CD14-positive monocyte (primary cell): ENCODE measurements at regions not wholly inside any gene's neighbourhood (a gene's known extent, or its start where the extent isn't known, plus 50 kb on each side); places are given as distances from the start of the nearest gene placed in this dataset.

ENCODE experiments used
- DNase-seq, 3 donors: peaks; one replicate each; pipeline ENCODE4 v3.0.0-alpha.2; 2011 to 2022
- H2AFZ ChIP-seq: 2 replicates; pipeline ENCODE4 v1.6.0; 2012; ENCODE audit warnings: mild to moderate bottlenecking, low read depth, low read length, inconsistent platforms; ENCODE audit not compliant: insufficient read depth, poor library complexity, severe bottlenecking
- H3K27ac ChIP-seq, 2 donors: 1 replicate in 1 of 2; 2 replicates in 1 of 2; pipeline ENCODE4 v1.5.1; 2012 to 2013; ENCODE audit warnings: low read length in 2 of 2, control low read depth in 1 of 2, inconsistent platforms in 1 of 2, low read depth in 1 of 2, mild to moderate bottlenecking in 1 of 2
- H3K27me3 ChIP-seq, 2 donors: one replicate each; pipeline versions ENCODE4 v1.6.0 to v1.6.1; 2011 to 2013; ENCODE audit warnings: low read length in 2 of 2; ENCODE audit not compliant: control insufficient read depth in 2 of 2, insufficient read depth in 2 of 2
- H3K36me3 ChIP-seq, 2 donors: replicated peaks in 1 of 2; 1 replicate in 1 of 2; 2 replicates in 1 of 2; pipeline versions ENCODE4 v1.5.1 to v1.6.1; 2012 to 2013; ENCODE audit warnings: low read length in 2 of 2, control low read depth in 1 of 2, inconsistent platforms in 1 of 2, mild to moderate bottlenecking in 1 of 2; ENCODE audit not compliant: insufficient read depth in 2 of 2, control insufficient read depth in 1 of 2
- H3K4me1 ChIP-seq, 2 donors: 1 replicate in 1 of 2; 2 replicates in 1 of 2; pipeline versions ENCODE4 v1.5.1 to v1.6.1; 2012 to 2013; ENCODE audit warnings: low read length in 2 of 2, control low read depth in 1 of 2, inconsistent platforms in 1 of 2, mild to moderate bottlenecking in 1 of 2, moderate library complexity in 1 of 2; ENCODE audit not compliant: insufficient read depth in 2 of 2, control insufficient read depth in 1 of 2
- H3K4me2 ChIP-seq: replicated peaks from 2 replicates; pipeline ENCODE3; 2012; ENCODE audit warnings: low read length, moderate library complexity, mild to moderate bottlenecking; ENCODE audit not compliant: poor library complexity, severe bottlenecking; ENCODE audit errors: extremely low read depth
- H3K4me3 ChIP-seq, 3 experiments: fragments of 200-600 bp in 1 of 3; sonication (generic) in 1 of 3; replicated peaks in 1 of 3; 1 replicate in 2 of 3; 2 replicates in 1 of 3; pipeline ENCODE4 v1.5.1; 2011 to 2013; ENCODE audit warnings: low read length in 3 of 3, mild to moderate bottlenecking in 3 of 3, control low read depth in 2 of 3, low read depth in 2 of 3, inconsistent platforms in 1 of 3, moderate library complexity in 1 of 3
- H3K79me2 ChIP-seq: 2 replicates; pipeline ENCODE4 v1.6.0; 2012; ENCODE audit warnings: mild to moderate bottlenecking, control low read depth, inconsistent platforms, low read length, moderate library complexity; ENCODE audit not compliant: insufficient read depth
- H3K9ac ChIP-seq: 2 replicates; pipeline ENCODE4 v1.6.0; 2017; ENCODE audit warnings: low read length, mild to moderate bottlenecking; ENCODE audit not compliant: insufficient read depth, poor library complexity, severe bottlenecking
- H3K9me3 ChIP-seq, 2 donors: replicated peaks in 1 of 2; 1 replicate in 1 of 2; 2 replicates in 1 of 2; pipeline versions ENCODE4 v1.5.1 to v1.6.1; 2012 to 2013; ENCODE audit warnings: low read length in 2 of 2, control low read depth in 1 of 2; ENCODE audit not compliant: control insufficient read depth in 1 of 2, insufficient read depth in 1 of 2
- H4K20me1 ChIP-seq: 2 replicates; pipeline ENCODE4 v1.6.0; 2012; ENCODE audit warnings: mild to moderate bottlenecking, low read length, control low read depth, moderate library complexity; ENCODE audit not compliant: insufficient read depth
- H3K27ac Mint-ChIP-seq, 7 donors: one replicate each; pipeline ENCODE4 v1.8.0; 2020; ENCODE audit warnings: mild to moderate bottlenecking in 7 of 7, mixed read lengths in 7 of 7, moderate library complexity in 6 of 7, inconsistent platforms in 2 of 7
- H3K27me3 Mint-ChIP-seq, 3 donors: one replicate each; pipeline ENCODE4 v1.8.0; 2021 to 2022; ENCODE audit warnings: low read depth in 3 of 3, mild to moderate bottlenecking in 3 of 3, mixed read lengths in 3 of 3, moderate library complexity in 3 of 3, inconsistent platforms in 1 of 3
- H3K36me3 Mint-ChIP-seq, 2 donors: one replicate each; pipeline ENCODE4 v1.8.0; 2020; ENCODE audit warnings: mixed read lengths in 2 of 2, inconsistent platforms in 1 of 2, mild to moderate bottlenecking in 1 of 2
- H3K4me1 Mint-ChIP-seq: one replicate; pipeline ENCODE4 v1.8.0; 2020; ENCODE audit warnings: mild to moderate bottlenecking, mixed read lengths
- H3K4me3 Mint-ChIP-seq, 2 donors: one replicate each; pipeline ENCODE4 v1.8.0; 2020; ENCODE audit warnings: mild to moderate bottlenecking in 2 of 2, mixed read lengths in 2 of 2, moderate library complexity in 1 of 2
- H3K9me3 Mint-ChIP-seq, 7 donors: one replicate each; pipeline ENCODE4 v1.8.0; 2020 to 2022; ENCODE audit warnings: mixed read lengths in 7 of 7, mild to moderate bottlenecking in 6 of 7, moderate library complexity in 6 of 7, inconsistent platforms in 2 of 7
- CTCF ChIP-seq: fragments of 200-600 bp; IDR thresholded peaks from one replicate; pipeline ENCODE4 v1.8.0; 2022; ENCODE audit warnings: antibody characterized with exemption, mild to moderate bottlenecking
- WGBS: methylation state at CpG from one replicate; pipeline ENCODE4 v1.1.5; 2013; ENCODE audit warnings: missing lambda C conversion rate; ENCODE audit not compliant: insufficient coverage; 5-methylcytosine and 5-hydroxymethylcytosine counted together
- intact Hi-C, 2 donors: fragments of 100-400 bp; cut with micrococcal nuclease; formaldehyde crosslinking; loops; one replicate each; pipeline versions ENCODE4 v1.15.0 to v1.15.1; 2023

DNA sequence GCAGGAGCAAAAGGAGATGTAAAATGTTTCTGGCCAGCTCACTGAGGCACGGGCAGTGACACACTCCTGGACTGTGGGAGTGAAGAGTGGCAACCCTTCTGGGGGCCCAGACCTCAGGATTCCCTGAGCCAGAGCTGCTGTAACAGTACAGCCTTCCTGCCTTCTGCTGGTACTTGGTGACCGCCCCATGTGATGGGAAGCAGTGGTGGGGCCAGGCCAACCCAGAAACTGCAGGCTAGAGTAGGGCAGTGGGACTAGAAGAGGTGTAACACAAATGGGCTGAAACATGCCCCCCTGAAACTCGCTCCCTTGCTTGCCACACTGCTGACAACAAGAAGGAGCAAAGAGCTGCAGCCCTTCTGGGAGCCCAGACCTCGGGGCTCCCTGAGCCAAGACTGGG, 217.1 kb upstream of the TRPC4 start:
- Histone ChIP-seq H4K20me1 (no peaks in the 10 kb centered on the region), H3K4me3 (no peak overlapping the region), H3K4me2 (no peak overlapping the region), H2AFZ (no peak overlapping the region), H3K4me1 (no peaks in the 10 kb centered on the region), H3K79me2 (no peaks in the 10 kb centered on the region), H3K27me3 (no peaks in the 10 kb centered on the region), H3K9me3 (peaks cover 20 to 26% of the 10 kb centered on the region in 2 donors), H3K27ac (no peak overlapping the region), H3K36me3 (no peaks in the 10 kb centered on the region), H3K9ac (no peak overlapping the region)
- no peak for DNase-seq
- Mint-ChIP-seq H3K4me1 (no peaks in the 10 kb centered on the region), H3K27ac (no peak overlapping the region), H3K4me3 (no peak overlapping the region), H3K9me3 (peaks cover 5 to 31% (median 17%) of the 10 kb centered on the region in 7 donors), H3K27me3 (no peaks in the 10 kb centered on the region), H3K36me3 (no peaks in the 10 kb centered on the region)
- no peak for TF ChIP-seq CTCF
- 94% methylated on average over 4 of the region's 4 CpGs for WGBS
- intact Hi-C loops, result no loop called here

DNA sequence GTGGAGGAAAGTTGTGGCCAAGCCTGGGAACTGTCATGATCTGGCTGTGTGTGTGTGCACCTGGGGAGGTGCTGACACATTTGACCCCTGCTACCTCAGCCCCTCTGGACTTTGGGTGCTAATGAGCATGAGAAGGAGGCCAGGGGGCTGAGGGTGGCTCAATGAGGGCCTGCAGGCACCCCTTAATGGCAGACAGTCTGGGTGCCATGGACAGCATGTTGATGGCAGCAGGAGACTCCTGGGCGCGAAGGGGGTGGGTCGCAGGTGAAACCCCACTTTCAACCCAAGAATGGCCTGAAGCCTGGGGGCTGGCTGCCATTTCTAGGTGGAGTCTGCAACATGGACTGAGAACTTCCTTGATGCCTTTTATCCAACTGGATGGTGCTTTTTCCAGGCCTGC, 216.4 kb upstream of the TRPC4 start:
- H4K20me1 ChIP-seq, result no peaks in the 10 kb centered on the region
- peaks cover 20 to 26% of the 10 kb centered on the region in 2 donors for H3K9me3 ChIP-seq
- no peak overlapping the region for H3K4me2 ChIP-seq
- no peak overlapping the region for H3K27ac ChIP-seq
- no peaks in the 10 kb centered on the region for H3K36me3 ChIP-seq
- H3K4me1 ChIP-seq, result no peaks in the 10 kb centered on the region
- Mint-ChIP-seq H3K27me3 (no peaks in the 10 kb centered on the region), H3K36me3 (no peaks in the 10 kb centered on the region), H3K27ac (no peak overlapping the region), H3K4me1 (no peaks in the 10 kb centered on the region), H3K9me3 (peaks cover 5 to 31% (median 20%) of the 10 kb centered on the region in 7 donors), H3K4me3 (no peak overlapping the region)
- WGBS, result 33% methylated on average over 2 of the region's 3 CpGs
- no peak for DNase-seq
- intact Hi-C loops, result no loop called here
- no peak overlapping the region for H3K4me3 ChIP-seq
- H3K79me2 ChIP-seq, result no peaks in the 10 kb centered on the region
- no peak for TF ChIP-seq CTCF
- H3K9ac ChIP-seq, result no peak overlapping the region
- H3K27me3 ChIP-seq, result no peaks in the 10 kb centered on the region
- no peak overlapping the region for H2AFZ ChIP-seq
